Spleen (tissue), 11 donors: ENCODE measurements at regions not wholly inside any gene's neighbourhood (a gene's known extent, or its start where the extent isn't known, plus 50 kb on each side); places are given as distances from the start of the nearest gene placed in this dataset.

ENCODE experiments used
- DNase-seq: peaks from one replicate; pipeline ENCODE4 v3.0.0-alpha.2; 2020
- H3K27ac ChIP-seq, 8 donors: fragments of 200-600 bp; sonication (generic) in 7 of 8; 1 replicate in 4 of 8; 2 replicates in 4 of 8; pipeline versions ENCODE4 v1.5.0 to v1.8.0; 2016 to 2021; ENCODE audit warnings: inconsistent platforms in 4 of 8, mild to moderate bottlenecking in 4 of 8, moderate library complexity in 1 of 8
- H3K27me3 ChIP-seq, 7 donors: fragments of 200-600 bp; sonication (generic) in 6 of 7; replicated peaks in 1 of 7; 1 replicate in 4 of 7; 2 replicates in 3 of 7; pipeline versions ENCODE4 v1.5.0 to v1.8.0; 2016 to 2021; ENCODE audit warnings: inconsistent platforms in 3 of 7, mild to moderate bottlenecking in 1 of 7
- H3K36me3 ChIP-seq, 6 donors: fragments of 200-600 bp; sonication (generic) in 5 of 6; 1 replicate in 4 of 6; 2 replicates in 2 of 6; pipeline versions ENCODE4 v1.5.0 to v1.8.0; 2016 to 2021; ENCODE audit warnings: inconsistent platforms in 2 of 6
- H3K4me1 ChIP-seq, 6 donors: fragments of 200-600 bp; sonication (generic) in 5 of 6; 1 replicate in 3 of 6; 2 replicates in 3 of 6; pipeline versions ENCODE4 v1.5.0 to v1.8.0; 2016 to 2021; ENCODE audit warnings: inconsistent platforms in 3 of 6
- H3K4me3 ChIP-seq, 8 donors: fragments of 200-600 bp; sonication (generic) in 7 of 8; 1 replicate in 4 of 8; 2 replicates in 4 of 8; pipeline versions ENCODE4 v1.5.0 to v1.8.0; 2016 to 2021; ENCODE audit warnings: inconsistent platforms in 4 of 8, mild to moderate bottlenecking in 4 of 8, moderate library complexity in 2 of 8
- H3K9me3 ChIP-seq, 8 donors: fragments of 200-600 bp; sonication (generic) in 7 of 8; 1 replicate in 4 of 8; 2 replicates in 4 of 8; pipeline versions ENCODE4 v1.5.0 to v1.8.0; 2016 to 2021; ENCODE audit warnings: inconsistent platforms in 4 of 8
- CTCF ChIP-seq, 11 experiments: fragments of 200-600 bp in 7 of 11; fragments of 450-650 bp in 4 of 11; sonication (generic) in 4 of 11; IDR thresholded peaks in 8 of 11; conservative IDR thresholded peaks in 3 of 11; 1 replicate in 7 of 11; 2 replicates in 4 of 11; pipeline versions ENCODE4 v1.4.0 to v1.8.0; 2016 to 2021; ENCODE audit warnings: antibody characterized with exemption in 11 of 11, inconsistent platforms in 4 of 11, mild to moderate bottlenecking in 1 of 11
- POLR2A ChIP-seq, 3 donors: fragments of 450-650 bp; IDR thresholded peaks; one replicate each; pipeline ENCODE4 v1.5.1; 2017; ENCODE audit warnings: antibody characterized with exemption in 3 of 3, mild to moderate bottlenecking in 1 of 3
- POLR2AphosphoS5 ChIP-seq, 3 donors: sonication (generic); formaldehyde crosslinking; IDR thresholded peaks; one replicate each; pipeline ENCODE4 v1.5.1; 2017; ENCODE audit warnings: antibody characterized with exemption in 3 of 3
- WGBS, 5 donors: extraction: QIAGEN DNeasy Blood & Tissue Kit in 3 of 5; methylation state at CpG; one replicate each; pipeline versions ENCODE4 v1.1.5 to v1.1.7; 2013 to 2018; 5-methylcytosine and 5-hydroxymethylcytosine counted together
- intact Hi-C: fragments of 100-400 bp; cut with DNase I; formaldehyde crosslinking; loops from one replicate; pipeline ENCODE4 v1.15.0; 2023; ENCODE audit warnings: low total_unique reads
- donor health status: healthy with polysubstance abuse.
- donor health status: DM: no; HTN: no; CAD: no; lungs with moderate emphysema.
- donor health status: DM: no; HTN: no; CAD: no.
- donor health status: Bipolar disorder and iron deficiency.
- donor health status: healthy.
- donor health status: DM: no; HTN: no; CAD: no.
- donor health status: DM: yes; HTN: yes; CAD: no.

- intact Hi-C loops, result loop anchor here (2.0 kb wide), 1 partner anchor 397 kb away; no protein-coding TSS in a partner anchor
- Histone ChIP-seq H3K27ac (no peak overlapping the region), H3K4me3 (no peak overlapping the region), H3K27me3 (peaks cover 0 to 47% (median 0%) of the 10 kb centered on the region in 7 donors), H3K9me3 (no peaks in the 10 kb centered on the region), H3K4me1 (no peaks in the 10 kb centered on the region), H3K36me3 (no peaks in the 10 kb centered on the region)
- no peak for DNase-seq
- 0 to 8% (median 3%) methylated on average over 4 of the region's 4 CpGs for WGBS, 5 donors
- TF ChIP-seq CTCF (IDR thresholded peaks at IDR 0.05 in 8 of 11, conservative IDR thresholded peaks at IDR 0.05 in 3 of 11), result peak in 9 of 11 experiments; percentile 47 to 74 (median 67)
- no peak for TF ChIP-seq POLR2AphosphoS5 (IDR thresholded peaks at IDR 0.05)
- no peak for TF ChIP-seq POLR2A (IDR thresholded peaks at IDR 0.05)
Observed at GRCh38 chrX:110450050-110450449, 91.4 kb downstream of the RTL9 start.

DNA sequence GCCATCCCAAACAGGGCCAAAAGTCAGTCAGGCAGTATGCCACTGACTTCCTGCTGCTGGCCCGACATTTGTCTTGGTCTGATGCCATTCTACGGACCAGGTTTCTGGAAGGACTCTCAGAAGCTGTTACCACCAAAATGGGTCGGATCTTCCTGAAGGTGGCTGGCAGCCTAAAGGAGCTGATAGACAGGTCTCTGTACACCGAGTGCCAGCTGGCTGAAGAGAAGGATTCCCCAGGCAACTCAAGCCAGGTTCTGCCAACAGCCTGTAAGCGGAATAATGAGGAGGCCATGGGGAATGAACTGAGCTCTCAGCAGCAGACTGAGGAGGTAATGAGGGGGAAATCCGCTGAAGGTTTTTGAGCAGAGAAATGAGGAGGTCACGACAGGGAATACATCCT is 95.7 kb downstream of the RTL9 start:
- Histone ChIP-seq H3K9me3 (no peaks in the 10 kb centered on the region), H3K4me3 (no peak overlapping the region), H3K27ac (no peak overlapping the region), H3K36me3 (no peaks in the 10 kb centered on the region), H3K4me1 (no peaks in the 10 kb centered on the region), H3K27me3 (peaks cover 0 to 17% (median 0%) of the 10 kb centered on the region in 7 donors)
- no peak for DNase-seq
- intact Hi-C loops, result no loop called here
- WGBS, 5 donors, result 72 to 95% (median 76%) methylated on average over 7 of the region's 7 CpGs
- TF ChIP-seq POLR2A (IDR thresholded peaks at IDR 0.05) (no peak), POLR2AphosphoS5 (IDR thresholded peaks at IDR 0.05) (no peak), CTCF (IDR thresholded peaks at IDR 0.05 in 8 of 11, conservative IDR thresholded peaks at IDR 0.05 in 3 of 11) (no peak)

DNA sequence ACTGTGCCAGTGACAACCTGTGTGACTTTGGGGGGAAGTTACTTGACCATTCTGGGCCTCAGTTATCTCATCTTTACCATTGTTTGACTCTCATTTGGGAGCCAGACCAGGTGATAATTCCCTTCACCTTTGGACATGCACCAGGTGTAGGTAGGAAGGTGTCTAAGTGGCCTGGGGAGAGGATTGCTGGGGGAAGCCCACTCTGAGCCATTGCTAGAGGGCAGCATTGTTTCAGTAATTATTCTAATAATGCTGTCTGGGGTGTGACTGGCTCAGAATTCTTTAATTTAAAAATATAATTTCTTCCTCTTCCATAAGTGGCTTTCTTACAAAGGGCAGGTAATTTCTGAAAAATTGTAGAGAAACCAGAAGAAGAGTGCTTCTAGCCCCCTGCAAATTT is 104.3 kb downstream of the RTL9 start:
- Histone ChIP-seq H3K36me3 (no peaks in the 10 kb centered on the region), H3K9me3 (no peaks in the 10 kb centered on the region), H3K27ac (no peak overlapping the region), H3K4me3 (no peak overlapping the region), H3K27me3 (peaks cover 0 to 10% (median 0%) of the 10 kb centered on the region in 7 donors), H3K4me1 (no peaks in the 10 kb centered on the region)
- intact Hi-C loops, result no loop called here
- TF ChIP-seq CTCF (IDR thresholded peaks at IDR 0.05 in 8 of 11, conservative IDR thresholded peaks at IDR 0.05 in 3 of 11) (no peak), POLR2AphosphoS5 (IDR thresholded peaks at IDR 0.05) (no peak), POLR2A (IDR thresholded peaks at IDR 0.05) (no peak)
- no peak for DNase-seq

DNA sequence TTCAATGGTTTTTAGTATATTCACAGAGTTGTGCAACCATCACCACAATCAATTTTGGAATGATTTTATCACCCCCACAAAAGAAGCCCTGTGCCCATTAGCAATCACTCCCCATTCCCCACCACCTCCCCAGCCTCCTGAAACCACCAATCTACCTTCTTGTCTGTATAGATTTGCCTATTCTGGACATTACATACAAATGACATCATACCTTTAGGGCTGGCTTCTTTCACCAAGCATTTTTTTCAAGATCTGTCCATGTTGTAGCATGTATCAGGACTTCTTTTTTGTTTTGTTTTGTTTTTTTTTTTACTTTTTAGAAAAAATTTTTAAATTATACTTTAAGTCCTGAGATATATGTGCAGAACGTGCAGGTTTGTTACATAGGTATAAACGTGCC is 108.1 kb downstream of the RTL9 start:
- no peak overlapping the region for H3K4me3 ChIP-seq
- peaks cover 0 to 9% (median 0%) of the 10 kb centered on the region in 7 donors for H3K27me3 ChIP-seq
- DNase-seq, result no peak
- H3K36me3 ChIP-seq, result no peaks in the 10 kb centered on the region
- no peaks in the 10 kb centered on the region for H3K4me1 ChIP-seq
- intact Hi-C loops, result no loop called here
- 64 to 90% (median 86%) methylated on average over 2 of the region's 2 CpGs for WGBS, 5 donors
- TF ChIP-seq CTCF (IDR thresholded peaks at IDR 0.05 in 8 of 11, conservative IDR thresholded peaks at IDR 0.05 in 3 of 11) (no peak), POLR2A (IDR thresholded peaks at IDR 0.05) (no peak), POLR2AphosphoS5 (IDR thresholded peaks at IDR 0.05) (no peak)
- no peak overlapping the region for H3K27ac ChIP-seq
- H3K9me3 ChIP-seq, result no peaks in the 10 kb centered on the region
